PC-9 (cell line): ENCODE measurements at regions not wholly inside any gene's neighbourhood (a gene's known extent, or its start where the extent isn't known, plus 50 kb on each side); places are given as distances from the start of the nearest gene placed in this dataset.

ENCODE experiments used
- BruUV-seq: library from RNA; stranded (reverse); fragments of 400-500 nt; replicated peaks from 2 replicates; lab custom pipeline; 2021; lab: Mats Ljungman, UMichigan
- CTCF ChIA-PET: fragments of 300-600 bp; sonication (Branson Sonifier 250); formaldehyde crosslinking; loops from one replicate; lab custom pipeline; 2022; ENCODE audit warnings: antibody characterized with exemption; lab: Charles Lee
- POLR2A ChIA-PET: fragments of 300-600 bp; sonication (Branson Sonifier 250); formaldehyde crosslinking; loops from one replicate; lab custom pipeline; 2022; ENCODE audit warnings: antibody characterized with exemption; ENCODE audit not compliant: unreplicated experiment; lab: Charles Lee
- DNase-seq, 2 experiments: peaks; one replicate each; pipeline versions ENCODE4 v3.0.0 to v3.0.0-alpha.2; 2015 to 2022; ENCODE audit warnings: mixed read lengths in 1 of 2
- H2AFZ ChIP-seq: fragments of 200-600 bp; sonication (generic); 2 replicates; pipeline ENCODE4 v1.8.1; 2017; ENCODE audit warnings: antibody characterized with exemption
- H3F3A ChIP-seq: fragments of 200-600 bp; sonication (generic); 2 replicates; pipeline ENCODE4 v1.8.1; 2017; ENCODE audit warnings: antibody characterized with exemption, mild to moderate bottlenecking, low read depth; ENCODE audit not compliant: insufficient read depth
- H3K27ac ChIP-seq: fragments of 200-600 bp; sonication (generic); 2 replicates; pipeline ENCODE4 v1.6.1; 2016; ENCODE audit warnings: mixed run types
- H3K27me3 ChIP-seq: fragments of 200-600 bp; sonication (generic); 2 replicates; pipeline ENCODE4 v1.6.1; 2016; ENCODE audit warnings: low read depth, mixed run types; ENCODE audit not compliant: insufficient read depth
- H3K36me3 ChIP-seq: fragments of 200-600 bp; sonication (generic); 2 replicates; pipeline ENCODE4 v1.6.1; 2016; ENCODE audit warnings: low read depth, mixed run types
- H3K4me1 ChIP-seq: fragments of 200-600 bp; sonication (generic); replicated peaks from 2 replicates; pipeline ENCODE4 v1.6.1; 2016; ENCODE audit warnings: mixed run types; ENCODE audit not compliant: insufficient read depth
- H3K4me2 ChIP-seq: fragments of 200-600 bp; sonication (generic); 2 replicates; pipeline ENCODE4 v1.6.1; 2017; ENCODE audit warnings: mixed run types
- H3K4me3 ChIP-seq: fragments of 200-600 bp; sonication (generic); 2 replicates; pipeline ENCODE4 v1.6.1; 2016; ENCODE audit warnings: mixed run types
- H3K79me2 ChIP-seq: fragments of 200-600 bp; sonication (generic); 2 replicates; pipeline ENCODE4 v1.6.1; 2017; ENCODE audit warnings: low read depth, mixed run types
- H3K9me2 ChIP-seq: fragments of 200-600 bp; sonication (generic); 2 replicates; pipeline ENCODE4 v1.8.1; 2017; ENCODE audit warnings: mild to moderate bottlenecking; ENCODE audit not compliant: insufficient read depth
- H3K9me3 ChIP-seq: fragments of 200-600 bp; sonication (generic); 2 replicates; pipeline ENCODE4 v1.8.1; 2016; ENCODE audit warnings: low read depth; ENCODE audit not compliant: insufficient read depth
- H4K20me1 ChIP-seq: fragments of 200-600 bp; sonication (generic); 2 replicates; pipeline ENCODE4 v1.8.1; 2017; ENCODE audit not compliant: insufficient read depth
- CTCF ChIP-seq: fragments of 200-600 bp; sonication (generic); conservative IDR thresholded peaks from 2 replicates; pipeline ENCODE4 v1.6.1; 2017; ENCODE audit warnings: mixed run types, antibody characterized with exemption, mild to moderate bottlenecking, moderate library complexity
- EZH2 ChIP-seq: fragments of 200-600 bp; sonication (generic); IDR thresholded peaks from 2 replicates; pipeline ENCODE4 v1.8.0; 2017; ENCODE audit warnings: antibody characterized with exemption, low read depth
- intact Hi-C: fragments of 100-400 bp; cut with micrococcal nuclease; formaldehyde crosslinking; loops from one replicate; pipeline ENCODE4 v1.10.0; 2022; ENCODE audit not compliant: unreplicated experiment

GRCh38 chr1:214927796-214928195 lies 154.7 kb upstream of the KCNK2 start:
- TF ChIP-seq EZH2 (no peak), CTCF (no peak)
- H3F3A ChIP-seq = no peaks in the 10 kb centered on the region
- no peaks in the 10 kb centered on the region for H3K27me3 ChIP-seq
- no peak for DNase-seq
- H3K4me1 ChIP-seq = no peaks in the 10 kb centered on the region
- no peaks in the 10 kb centered on the region for H4K20me1 ChIP-seq
- no peaks in the 10 kb centered on the region for H3K36me3 ChIP-seq
- H3K4me3 ChIP-seq = no peak overlapping the region
- no peaks in the 10 kb centered on the region for H3K9me3 ChIP-seq
- no peak overlapping the region for H3K27ac ChIP-seq
- intact Hi-C loops = no loop called here
- no peak overlapping the region for H2AFZ ChIP-seq
- H3K9me2 ChIP-seq = no peaks in the 10 kb centered on the region
- H3K4me2 ChIP-seq = no peak overlapping the region
- POLR2A ChIA-PET = no interaction called here
- CTCF ChIA-PET = no interaction called here
- no TSS peak for BruUV-seq
- H3K79me2 ChIP-seq = no peaks in the 10 kb centered on the region

GRCh38 chr1:214928574-214928973 lies 154.0 kb upstream of the KCNK2 start:
- no peaks in the 10 kb centered on the region for H3F3A ChIP-seq
- BruUV-seq = no TSS peak
- no peaks in the 10 kb centered on the region for H4K20me1 ChIP-seq
- H3K27me3 ChIP-seq = no peaks in the 10 kb centered on the region
- H3K36me3 ChIP-seq = no peaks in the 10 kb centered on the region
- H3K9me3 ChIP-seq = no peaks in the 10 kb centered on the region
- no peak overlapping the region for H3K4me2 ChIP-seq
- DNase-seq = no peak
- no peaks in the 10 kb centered on the region for H3K9me2 ChIP-seq
- no peaks in the 10 kb centered on the region for H3K79me2 ChIP-seq
- H3K4me1 ChIP-seq = no peaks in the 10 kb centered on the region
- POLR2A ChIA-PET = no interaction called here
- CTCF ChIA-PET = no interaction called here
- H3K4me3 ChIP-seq = no peak overlapping the region
- no peak overlapping the region for H2AFZ ChIP-seq
- intact Hi-C loops = no loop called here
- TF ChIP-seq EZH2 = no peak
- H3K27ac ChIP-seq = no peak overlapping the region

GRCh38 chr1:214933375-214933774 lies 149.2 kb upstream of the KCNK2 start:
- no peak overlapping the region for H3K27ac ChIP-seq
- H3K9me2 ChIP-seq = no peaks in the 10 kb centered on the region
- CTCF ChIA-PET = no interaction called here
- H3F3A ChIP-seq = no peaks in the 10 kb centered on the region
- no peak overlapping the region for H3K4me2 ChIP-seq
- no TSS peak for BruUV-seq
- no peak overlapping the region for H2AFZ ChIP-seq
- POLR2A ChIA-PET = no interaction called here
- no peak for TF ChIP-seq EZH2
- TF ChIP-seq CTCF = no peak
- intact Hi-C loops = no loop called here
- H4K20me1 ChIP-seq = no peaks in the 10 kb centered on the region
- no peak overlapping the region for H3K4me3 ChIP-seq
- no peaks in the 10 kb centered on the region for H3K79me2 ChIP-seq
- DNase-seq = no peak
- H3K9me3 ChIP-seq = no peaks in the 10 kb centered on the region
- no peaks in the 10 kb centered on the region for H3K4me1 ChIP-seq
- H3K36me3 ChIP-seq = no peaks in the 10 kb centered on the region
- H3K27me3 ChIP-seq = no peaks in the 10 kb centered on the region

- no peaks in the 10 kb centered on the region for H3K9me2 ChIP-seq
- CTCF ChIA-PET = no interaction called here
- H2AFZ ChIP-seq = no peak overlapping the region
- no peak overlapping the region for H3K4me2 ChIP-seq
- no peaks in the 10 kb centered on the region for H3K79me2 ChIP-seq
- no peaks in the 10 kb centered on the region for H4K20me1 ChIP-seq
- TF ChIP-seq EZH2 = no peak
- no peak for TF ChIP-seq CTCF
- POLR2A ChIA-PET = interaction anchor here (0.6 kb wide), 1 partner anchor 528 kb away, joined by 7 read pairs; no protein-coding TSS in a partner anchor
- intact Hi-C loops = no loop called here
- no peaks in the 10 kb centered on the region for H3K4me1 ChIP-seq
- no peaks in the 10 kb centered on the region for H3K27me3 ChIP-seq
- no TSS peak for BruUV-seq
- no peak overlapping the region for H3K27ac ChIP-seq
- DNase-seq = no peak
- no peaks in the 10 kb centered on the region for H3K9me3 ChIP-seq
- no peak overlapping the region for H3K4me3 ChIP-seq
- H3F3A ChIP-seq = no peaks in the 10 kb centered on the region
- H3K36me3 ChIP-seq = no peaks in the 10 kb centered on the region
Observed at GRCh38 chr1:214934045-214934444, 148.5 kb upstream of the KCNK2 start.
